ENCODE measurements at regions not wholly inside any gene's neighbourhood (a gene's known extent, or its start where the extent isn't known, plus 50 kb on each side); places are given as distances from the start of the nearest gene placed in this dataset.
"Not testable (repeated sequence)": the region's sequence is repeated elsewhere in the genome, so short reads cannot be mapped to it uniquely, and the experiment has no call there.

DNA sequence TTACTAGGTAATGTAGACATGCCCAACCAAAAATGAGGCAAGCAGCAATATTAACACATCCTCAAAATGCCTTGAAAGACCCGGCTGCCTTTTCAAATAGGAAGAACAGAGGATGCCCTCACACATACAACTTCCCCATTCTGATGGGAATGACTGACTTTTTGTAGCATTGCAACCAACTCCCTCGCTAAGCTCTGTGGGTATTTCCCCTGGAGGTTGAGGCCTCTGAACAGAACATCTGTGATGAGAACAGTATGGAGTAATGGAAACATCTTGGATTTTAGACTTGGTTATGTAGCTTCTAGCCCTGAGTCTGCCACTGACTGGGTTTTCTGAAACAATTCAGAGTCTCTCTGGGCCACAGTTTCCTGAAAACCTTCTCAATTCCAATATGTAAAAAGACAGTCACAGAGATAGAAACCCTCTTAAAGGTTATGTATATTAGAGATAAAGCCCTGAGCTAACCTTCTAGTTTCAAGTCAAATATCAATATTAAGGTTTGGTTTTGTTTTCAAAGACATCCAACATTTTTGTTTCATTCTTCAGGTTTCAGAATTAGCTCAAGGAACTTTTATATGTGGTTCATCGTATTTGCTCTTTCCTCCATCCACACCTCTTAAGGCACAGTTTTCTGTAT, 311.5 kb downstream of the SETD4 start:
- no peak for DNase-seq (ENCODE audit: low spot score)

DNA sequence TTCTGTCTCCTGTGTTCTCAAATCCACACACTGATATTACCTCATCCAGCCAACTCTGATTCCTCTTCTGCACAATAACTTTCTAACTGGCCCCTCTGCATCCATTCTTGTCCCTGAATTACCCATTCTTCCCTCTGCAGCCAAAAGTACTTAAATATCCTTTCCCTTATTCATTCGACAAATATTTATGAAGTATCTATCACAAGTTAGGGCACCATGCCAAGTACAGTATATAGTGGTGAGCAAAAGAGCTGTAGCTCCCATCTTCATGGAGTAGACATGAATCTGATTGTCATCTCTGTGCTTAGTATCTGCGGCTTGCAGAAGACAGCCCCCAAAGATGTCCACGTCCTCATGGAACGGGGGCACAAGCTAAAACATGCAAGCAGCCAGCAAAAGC, 316.8 kb downstream of the SETD4 start:
- DNase-seq (ENCODE audit: low spot score) = no peak

DNA sequence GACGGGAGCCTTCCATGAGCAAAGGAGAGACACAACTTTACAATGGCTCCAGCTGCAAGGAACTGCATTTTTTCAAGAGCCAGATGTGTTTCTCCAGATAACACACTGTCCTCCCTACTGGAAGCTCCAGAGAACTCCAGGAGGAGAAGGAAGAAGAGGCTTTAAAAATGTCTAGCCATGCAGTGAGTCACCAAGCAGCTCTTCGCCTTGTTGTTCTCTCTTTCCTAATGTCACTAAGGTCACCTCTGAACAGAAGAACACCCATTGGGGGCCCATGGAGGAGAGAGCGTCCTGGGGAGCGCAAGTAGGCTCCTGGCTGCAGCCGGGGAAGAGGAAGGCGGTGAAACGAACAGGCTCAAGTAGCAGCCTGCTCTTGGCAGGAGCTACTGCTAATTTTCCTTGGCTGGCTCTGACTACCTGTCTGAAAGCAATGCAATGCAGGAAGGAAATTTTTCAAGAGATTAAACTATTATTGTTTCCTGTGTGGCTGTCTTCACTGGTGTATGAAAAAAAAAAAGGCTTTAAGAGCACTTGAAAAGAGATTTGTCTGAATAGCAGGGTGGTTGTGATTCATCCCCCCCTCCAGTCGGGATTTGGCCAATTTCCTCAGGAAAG, 321.9 kb downstream of the SETD4 start:
- DNase-seq (ENCODE audit: low spot score) = peak; percentile 58

DNA sequence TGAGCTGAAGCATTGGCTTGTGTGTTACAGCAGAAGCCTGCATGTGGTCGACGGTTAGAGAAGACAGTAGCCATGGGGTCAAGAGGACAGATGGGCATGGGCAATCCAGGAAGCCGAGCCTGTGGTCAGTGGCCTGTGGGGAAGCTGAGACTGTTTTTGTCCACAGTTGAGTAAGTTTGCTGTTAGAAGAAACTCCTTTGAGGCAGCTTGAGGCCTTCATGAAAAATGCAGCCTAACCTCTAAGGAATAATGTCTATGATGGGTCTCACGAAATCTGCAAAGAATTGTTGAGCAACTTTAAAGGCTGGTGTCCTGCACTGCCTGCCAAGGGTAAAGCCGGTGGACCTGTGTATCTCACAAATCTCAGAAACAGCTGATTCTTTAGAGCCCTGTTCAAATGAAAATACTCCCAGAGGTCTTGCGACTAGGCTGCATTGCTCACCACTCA, 322.4 kb downstream of the SETD4 start:
- DNase-seq (ENCODE audit: low spot score) = peak; percentile 73

DNA sequence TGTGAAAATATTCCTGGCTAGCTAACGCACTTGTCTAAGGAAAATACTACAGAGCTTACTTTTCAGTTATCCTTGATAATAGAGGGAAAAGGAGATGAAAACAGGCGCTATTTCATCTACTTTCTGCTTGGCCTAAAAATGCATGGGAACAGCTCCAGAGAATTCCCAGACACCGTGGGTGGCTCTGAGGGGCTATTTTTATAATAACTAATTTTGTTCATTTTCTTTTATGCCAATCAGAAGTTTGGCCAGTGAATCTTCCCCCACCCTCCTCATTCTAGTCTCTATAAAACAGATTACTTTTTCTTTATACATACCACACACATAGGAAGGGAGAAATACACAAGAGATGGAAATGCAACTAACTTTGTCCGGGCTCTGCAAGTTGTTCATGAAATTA, 322.9 kb downstream of the SETD4 start:
- DNase-seq (ENCODE audit: low spot score) = no peak

DNA sequence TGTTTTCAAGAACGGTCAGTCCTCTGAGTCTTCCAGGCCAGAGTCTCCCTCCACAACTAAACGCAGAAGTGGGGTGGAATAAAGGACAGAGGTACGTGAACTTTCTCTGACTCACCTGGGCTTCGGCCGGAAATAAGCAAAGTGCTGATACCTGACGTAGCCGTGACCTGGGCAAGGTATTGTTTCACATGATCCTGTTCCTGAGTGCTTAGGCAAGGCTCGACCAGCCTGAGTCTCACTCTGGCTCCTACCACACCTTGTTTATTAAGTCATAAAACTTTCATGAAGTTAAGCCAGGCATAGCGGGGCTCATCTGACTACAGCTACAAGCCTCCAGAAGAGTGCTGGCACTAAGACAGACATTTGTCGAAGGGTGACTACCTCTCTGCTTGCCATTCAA, 327.5 kb downstream of the SETD4 start:
- peak; percentile 67 for DNase-seq (ENCODE audit: low spot score)

DNA sequence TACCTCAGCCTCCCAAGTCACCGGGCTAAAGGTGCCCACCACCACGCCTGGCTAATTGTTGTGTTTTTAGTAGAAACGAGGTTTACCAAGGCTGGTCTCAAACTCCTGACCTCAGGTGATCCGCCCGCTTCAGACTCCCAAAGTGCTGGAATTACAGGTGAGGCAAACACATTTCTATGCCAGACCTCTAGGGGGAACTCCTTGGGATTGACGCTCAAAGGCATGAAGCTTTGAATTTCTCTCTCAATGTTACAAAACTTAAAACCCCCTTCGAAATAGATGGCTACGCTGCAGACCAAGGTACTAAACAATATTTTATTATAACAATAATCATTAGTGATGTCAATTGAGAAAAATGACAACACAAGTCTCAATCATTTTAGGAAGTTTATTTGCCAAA, 330.0 kb downstream of the SETD4 start:
- no peak for DNase-seq (ENCODE audit: low spot score)

DNA sequence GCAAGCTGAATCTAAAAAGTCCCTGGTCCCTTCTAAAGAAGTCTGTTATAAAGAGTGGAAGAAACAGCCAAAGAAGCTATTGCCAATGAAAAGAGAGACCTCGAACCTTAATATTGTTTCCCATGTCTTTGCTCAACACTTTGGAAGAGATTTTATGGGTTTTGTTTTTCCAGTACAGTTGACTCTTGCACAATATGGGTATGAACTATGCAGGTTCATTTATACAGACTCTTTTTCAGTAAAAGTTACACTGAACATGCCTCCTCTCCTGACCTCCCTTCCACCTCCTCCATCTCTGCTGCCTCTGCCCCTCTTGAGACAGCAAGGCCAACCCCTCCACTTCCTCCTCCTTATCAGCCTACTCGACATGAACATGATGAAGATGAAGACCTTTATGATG, 332.5 kb downstream of the SETD4 start:
- DNase-seq (ENCODE audit: low spot score) = no peak

DNA sequence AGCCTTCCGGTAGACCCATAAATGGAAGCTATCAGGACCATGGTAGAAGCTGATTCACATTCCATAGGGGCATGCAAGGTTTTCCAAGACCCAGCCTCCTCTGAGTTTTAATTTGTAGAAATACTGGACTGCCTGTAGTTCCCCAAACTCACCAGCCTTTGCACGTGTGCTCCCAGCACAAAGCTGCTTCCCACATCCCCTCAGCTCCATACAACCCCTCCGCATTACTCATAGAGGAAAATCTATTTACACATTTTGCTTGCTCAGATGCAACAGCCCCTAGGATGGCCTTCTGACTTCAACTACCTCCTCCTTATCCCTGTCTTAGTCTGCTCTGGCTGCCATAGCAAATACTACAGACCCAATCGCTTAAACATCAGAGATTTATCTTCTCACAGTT, 336.2 kb downstream of the SETD4 start:
- no peak for DNase-seq (ENCODE audit: low spot score)

DNA sequence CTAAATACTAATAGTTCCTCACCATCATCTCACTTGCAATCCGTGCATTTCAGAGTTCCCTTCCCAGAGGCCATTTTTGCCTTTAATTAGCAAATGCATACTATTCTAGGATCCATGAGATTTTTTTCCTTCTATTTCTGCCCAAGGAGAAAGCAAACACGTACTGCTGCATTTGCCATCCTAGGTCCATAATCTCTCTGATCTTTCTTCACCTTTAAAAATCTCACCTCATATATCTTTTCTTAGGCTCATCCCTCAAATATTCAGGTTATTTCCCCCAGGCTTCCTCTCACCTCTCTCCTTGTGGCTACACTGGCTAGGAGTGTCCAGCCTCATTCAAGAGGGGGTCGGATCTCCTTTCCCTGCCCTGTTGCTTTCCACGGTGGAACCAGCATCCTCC, 338.6 kb downstream of the SETD4 start:
- DNase-seq (ENCODE audit: low spot score) = no peak

DNA sequence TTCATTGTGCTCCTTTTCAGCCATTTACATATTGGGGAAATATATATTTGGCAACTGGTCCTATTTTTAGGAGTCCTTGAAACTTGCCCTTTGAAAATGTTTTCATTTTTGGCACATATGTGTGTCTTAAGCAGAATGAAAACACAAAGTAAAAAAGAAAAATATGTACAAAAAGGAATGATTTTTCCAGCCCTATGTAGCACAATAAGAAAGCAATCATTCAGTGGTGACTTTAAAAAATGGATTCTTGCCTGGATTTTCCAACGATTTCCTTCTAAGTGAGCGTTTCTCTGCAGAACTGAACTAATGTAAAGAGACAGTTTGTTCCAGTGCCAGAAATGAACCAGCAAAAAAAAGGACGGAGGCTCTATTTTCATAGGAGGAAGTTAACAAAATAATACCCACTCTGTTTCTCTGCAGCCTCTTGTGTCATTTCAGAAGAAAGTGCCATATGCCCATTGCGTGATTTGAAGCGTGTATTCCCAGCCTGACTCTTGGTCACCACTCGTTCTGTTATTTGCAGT, 340.1 kb downstream of the SETD4 start:
- DNase-seq (ENCODE audit: low spot score) = no peak

DNA sequence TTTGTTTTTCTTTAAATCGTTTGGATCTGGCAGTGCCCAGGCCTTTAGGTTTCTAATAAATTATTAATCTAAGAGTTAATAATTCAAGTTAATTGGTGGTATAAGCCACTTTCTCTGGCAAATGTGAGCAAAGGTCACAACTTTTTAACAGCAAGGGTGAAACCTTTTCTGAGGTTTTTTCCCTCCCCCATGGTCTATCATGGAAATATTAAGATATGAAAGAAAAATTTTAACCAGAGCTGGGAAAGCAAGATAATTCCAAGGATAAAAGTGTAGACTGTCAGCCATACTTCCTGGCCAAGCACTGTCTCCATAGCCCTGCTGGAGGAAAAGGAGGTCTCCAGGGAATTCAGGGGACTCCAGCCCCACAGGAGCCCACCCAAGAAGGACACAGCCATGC, 341.2 kb downstream of the SETD4 start:
- no peak for DNase-seq (ENCODE audit: low spot score)

DNA sequence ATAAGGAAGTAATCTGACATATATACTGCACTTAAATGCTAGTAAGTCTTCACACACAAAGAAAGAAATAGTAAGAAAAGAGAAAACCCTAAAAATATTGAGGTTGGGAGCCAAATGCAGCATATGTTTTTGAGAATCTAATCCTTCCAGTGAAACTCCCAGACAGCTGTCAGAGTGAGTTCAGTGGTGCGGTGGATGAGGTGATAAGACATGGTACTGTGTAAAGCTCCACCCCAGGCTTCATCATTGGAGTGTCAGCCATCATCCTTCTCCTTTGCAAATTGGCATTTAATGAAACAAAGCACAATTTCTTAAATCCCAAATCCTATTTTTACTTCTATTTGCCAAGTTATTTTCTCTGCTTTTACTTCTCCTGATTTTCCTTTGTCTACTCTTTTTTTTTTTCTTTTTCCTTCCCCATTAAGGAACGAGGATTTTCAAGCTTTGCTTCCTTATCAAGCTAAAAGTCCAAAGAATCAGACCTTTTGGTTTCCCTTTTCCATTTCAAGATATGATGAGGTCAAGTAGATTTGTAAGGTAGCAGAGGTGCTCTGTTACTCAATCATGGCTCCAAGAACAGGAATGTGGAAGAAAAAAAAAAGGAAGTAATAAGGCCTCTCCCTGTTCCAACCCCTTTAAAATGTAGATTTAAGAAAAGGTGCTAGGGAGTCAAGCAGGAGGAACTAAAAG, 343.3 kb downstream of the SETD4 start:
- DNase-seq (ENCODE audit: low spot score) = no peak

DNA sequence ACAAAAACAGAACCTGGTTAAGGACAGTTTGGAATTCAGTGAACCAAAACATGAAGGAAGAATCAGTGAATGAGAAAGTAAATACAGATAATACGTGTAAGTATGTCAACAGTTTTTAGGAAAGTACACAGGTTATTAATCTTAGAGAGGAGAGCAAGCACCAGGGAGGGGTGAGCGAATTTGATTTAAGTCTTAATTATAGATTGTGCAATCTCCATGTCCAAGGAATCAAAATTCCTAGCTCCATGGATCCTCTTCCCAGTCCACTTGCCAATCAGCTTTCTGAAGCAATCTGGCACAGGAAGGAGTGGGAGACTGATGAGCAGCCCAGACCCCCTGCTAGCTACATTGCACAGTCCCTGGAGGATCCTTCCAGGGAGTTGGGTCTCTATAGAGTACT, 346.4 kb downstream of the SETD4 start:
- no peak for DNase-seq (ENCODE audit: low spot score)

DNA sequence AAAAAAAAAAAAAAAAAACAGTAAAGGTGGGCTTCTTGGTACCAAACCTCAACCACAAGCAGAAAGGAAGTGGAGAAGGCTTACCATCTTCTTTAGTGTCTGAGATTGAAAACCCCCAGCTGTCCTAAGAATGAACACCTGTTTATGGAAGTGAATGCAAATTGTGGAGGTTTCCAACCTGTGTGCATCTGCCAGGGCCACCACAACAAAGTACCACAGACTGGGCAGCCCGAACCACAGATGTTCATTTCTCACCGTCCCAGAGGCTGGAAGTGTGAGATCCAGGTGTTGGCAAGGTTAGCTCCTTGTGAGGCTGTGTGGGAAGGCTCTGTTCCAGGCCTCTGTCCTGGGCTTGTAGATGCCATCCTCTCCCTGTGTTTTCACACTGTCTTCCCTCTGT, 348.7 kb downstream of the SETD4 start:
- no peak for DNase-seq (ENCODE audit: low spot score)

DNA sequence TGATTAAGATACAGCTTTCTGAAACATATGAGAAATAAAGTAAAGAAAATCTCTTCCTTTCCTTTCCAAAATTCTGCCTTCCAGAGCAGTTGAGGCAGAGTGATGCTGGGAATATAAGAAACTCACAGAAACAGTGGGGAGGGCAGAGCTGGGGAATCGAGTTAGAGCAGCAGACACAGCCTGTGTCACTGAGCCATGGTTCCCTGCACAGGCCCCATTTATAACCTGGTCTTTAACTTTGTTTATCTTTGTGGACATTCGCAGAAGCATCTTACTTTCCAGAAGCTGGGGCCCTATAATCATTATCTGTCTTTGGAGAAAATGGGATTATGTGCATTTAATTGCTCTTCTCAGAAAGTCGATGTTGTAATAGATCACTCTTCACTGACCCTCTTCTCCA, 349.1 kb downstream of the SETD4 start:
- DNase-seq (ENCODE audit: low spot score) = no peak

DNA sequence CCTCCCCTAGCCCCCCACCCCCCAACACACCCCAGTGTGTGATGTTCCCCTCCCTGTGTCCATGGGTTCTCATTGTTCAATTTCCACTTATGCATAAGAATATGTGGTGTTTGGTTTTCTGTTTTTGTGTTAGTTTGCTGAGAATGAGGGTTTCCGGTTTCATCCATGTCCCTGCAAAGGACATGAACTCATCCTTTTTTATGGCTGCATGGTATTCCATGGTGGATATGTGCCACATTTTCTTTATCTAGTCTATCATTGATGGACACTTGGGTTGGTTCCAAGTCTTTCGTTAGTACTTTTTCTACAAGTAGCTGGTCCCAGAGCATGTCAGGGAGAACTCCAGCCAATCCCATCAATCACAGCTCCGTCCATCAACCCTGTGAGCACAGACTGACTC, 350.3 kb downstream of the SETD4 start:
- DNase-seq (ENCODE audit: low spot score) = not testable (repeated sequence)

DNA sequence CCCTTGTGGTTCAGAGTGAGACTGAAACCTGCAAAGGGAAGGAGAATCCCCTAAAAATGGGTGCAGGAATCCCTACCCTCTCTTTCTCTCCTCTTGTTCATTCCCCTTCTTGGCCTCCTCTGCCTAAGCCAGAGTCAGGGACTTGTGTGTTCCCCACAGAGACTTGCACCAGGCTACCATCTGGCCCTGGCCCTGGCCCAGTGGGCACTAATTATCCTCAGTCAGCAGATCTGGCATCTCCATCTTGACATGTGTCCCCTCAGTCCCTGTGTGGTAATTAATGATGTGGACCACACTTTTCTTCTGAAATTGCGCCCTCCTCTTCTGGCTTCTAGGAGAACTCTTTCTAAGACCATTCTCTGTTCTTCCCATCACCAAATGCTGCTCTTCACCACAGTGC, 354.4 kb downstream of the SETD4 start:
- no peak for DNase-seq (ENCODE audit: low spot score)

DNA sequence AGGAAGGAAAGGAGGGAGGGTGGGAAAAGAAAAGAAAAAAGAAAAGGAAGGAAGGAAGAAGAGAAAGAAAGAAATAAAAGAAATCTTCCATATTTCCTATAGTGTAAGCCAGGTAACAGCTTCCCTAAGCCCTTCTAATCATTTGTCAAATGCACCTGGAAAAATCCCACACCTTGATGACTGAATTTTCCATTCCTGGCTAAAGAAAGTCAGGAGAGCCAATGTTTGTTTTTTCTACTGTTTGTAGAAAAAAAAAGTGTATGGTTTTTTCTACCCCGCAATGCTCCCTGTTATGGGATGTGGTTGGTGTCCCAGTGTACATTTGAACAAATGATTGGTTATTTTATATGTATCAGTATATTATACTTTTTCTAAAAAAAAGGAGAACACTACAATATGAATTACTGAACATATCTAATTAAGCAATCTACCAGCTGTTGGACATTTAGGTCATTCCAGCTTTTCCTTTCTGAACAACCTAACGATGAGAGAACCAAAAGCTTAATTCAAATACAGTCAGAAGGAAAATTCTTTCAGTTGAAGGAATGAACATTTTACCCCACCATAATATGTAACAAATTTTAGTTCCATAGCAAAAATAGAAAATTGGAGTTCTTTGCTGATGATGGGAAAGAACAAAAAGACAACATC, 355.0 kb downstream of the SETD4 start:
- no peak for DNase-seq (ENCODE audit: low spot score)

DNA sequence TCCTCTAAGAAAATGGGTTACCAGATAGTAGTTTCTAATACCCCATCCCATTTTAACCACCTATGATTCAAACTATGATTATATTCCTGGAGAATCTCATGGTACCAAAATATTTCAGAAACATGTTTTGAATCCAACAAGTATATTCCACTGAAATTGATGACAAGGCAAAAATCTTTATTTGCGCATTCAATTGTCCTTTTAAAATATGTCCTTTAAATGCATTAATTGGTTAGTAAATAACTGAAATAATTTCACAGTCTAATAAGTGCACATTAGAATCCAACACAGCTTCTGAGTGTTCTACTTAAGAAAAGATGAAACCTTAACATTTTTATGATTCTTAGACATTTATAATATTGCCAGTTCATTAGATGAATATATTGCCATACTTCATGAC, 356.6 kb downstream of the SETD4 start:
- DNase-seq (ENCODE audit: low spot score) = no peak

DNA sequence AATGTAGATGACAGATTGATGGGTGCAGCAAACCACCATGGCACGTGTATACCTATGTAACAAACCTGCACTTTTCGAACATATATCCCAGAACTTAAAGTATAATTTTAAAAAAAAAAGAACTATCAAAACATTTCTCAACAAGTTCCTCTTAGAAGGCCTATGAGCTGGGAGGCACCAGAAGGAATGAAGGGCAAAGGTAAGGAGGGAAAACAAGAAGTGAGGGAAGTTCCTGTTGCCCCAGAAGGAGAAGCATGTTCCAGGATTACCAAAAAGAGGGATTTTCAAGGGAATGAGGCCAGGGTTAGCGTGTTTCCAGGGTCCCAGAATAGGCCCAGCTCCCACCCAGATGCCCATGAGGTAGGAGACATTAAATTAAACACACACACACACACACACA, 361.0 kb downstream of the SETD4 start:
- DNase-seq (ENCODE audit: low spot score) = no peak

DNA sequence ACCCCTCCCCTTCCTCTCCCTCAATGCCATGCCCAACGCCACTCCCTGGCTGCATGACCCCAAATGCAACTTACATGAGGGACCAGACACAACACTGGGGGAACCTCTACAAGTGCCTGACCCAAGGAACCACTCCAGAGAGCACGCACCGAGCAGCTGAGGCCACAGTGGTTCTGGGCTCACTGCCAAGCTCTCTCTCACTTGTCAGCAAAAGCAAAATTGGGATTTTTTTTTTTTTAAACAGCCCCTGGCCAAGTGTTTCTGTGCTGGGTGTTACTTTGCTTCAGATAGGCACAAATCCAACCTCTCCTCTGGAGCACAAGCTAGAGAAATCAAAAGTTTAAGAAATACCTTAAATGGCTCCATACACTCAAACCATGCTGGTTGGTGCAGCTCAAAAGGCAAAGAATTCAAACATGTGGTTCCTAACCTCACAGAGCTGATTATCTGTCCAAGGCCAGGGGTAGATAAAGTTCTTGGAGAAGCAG, 363.0 kb downstream of the SETD4 start:
- DNase-seq (ENCODE audit: low spot score) = peak; percentile 2

DNA sequence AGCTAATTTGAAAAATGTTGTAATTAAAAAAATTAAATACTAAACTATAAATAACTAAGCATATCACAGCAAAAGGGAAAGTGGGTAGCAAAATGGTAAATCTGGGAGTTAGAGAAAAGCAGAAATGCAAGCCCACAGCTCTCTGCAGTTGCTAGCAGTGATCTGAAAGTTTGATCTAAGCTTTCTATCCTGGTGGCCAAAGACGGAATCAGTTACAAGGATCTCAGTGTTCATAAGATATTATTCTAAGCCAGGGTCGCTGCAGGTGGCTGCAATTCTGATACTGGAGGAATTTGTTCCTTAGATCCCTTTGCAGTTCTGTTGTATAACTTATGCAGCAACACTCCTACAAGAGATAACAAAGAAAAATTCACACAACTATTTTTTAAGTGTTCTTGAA, 363.7 kb downstream of the SETD4 start:
- no peak for DNase-seq (ENCODE audit: low spot score)

Measured in kidney tubule cell (primary cell).